CD14-positive monocyte (primary cell): ENCODE measurements at regions not wholly inside any gene's neighbourhood (a gene's known extent, or its start where the extent isn't known, plus 50 kb on each side); places are given as distances from the start of the nearest gene placed in this dataset.

Source experiments
- DNase-seq, 3 donors: peaks; one replicate each; pipeline ENCODE4 v3.0.0-alpha.2; 2011 to 2022
- H2AFZ ChIP-seq: 2 replicates; pipeline ENCODE4 v1.6.0; 2012; ENCODE audit warnings: mild to moderate bottlenecking, low read depth, low read length, inconsistent platforms; ENCODE audit not compliant: insufficient read depth, poor library complexity, severe bottlenecking
- H3K27ac ChIP-seq, 2 donors: 1 replicate in 1 of 2; 2 replicates in 1 of 2; pipeline ENCODE4 v1.5.1; 2012 to 2013; ENCODE audit warnings: low read length in 2 of 2, control low read depth in 1 of 2, inconsistent platforms in 1 of 2, low read depth in 1 of 2, mild to moderate bottlenecking in 1 of 2
- H3K27me3 ChIP-seq, 2 donors: one replicate each; pipeline versions ENCODE4 v1.6.0 to v1.6.1; 2011 to 2013; ENCODE audit warnings: low read length in 2 of 2; ENCODE audit not compliant: control insufficient read depth in 2 of 2, insufficient read depth in 2 of 2
- H3K36me3 ChIP-seq, 2 donors: replicated peaks in 1 of 2; 1 replicate in 1 of 2; 2 replicates in 1 of 2; pipeline versions ENCODE4 v1.5.1 to v1.6.1; 2012 to 2013; ENCODE audit warnings: low read length in 2 of 2, control low read depth in 1 of 2, inconsistent platforms in 1 of 2, mild to moderate bottlenecking in 1 of 2; ENCODE audit not compliant: insufficient read depth in 2 of 2, control insufficient read depth in 1 of 2
- H3K4me1 ChIP-seq, 2 donors: 1 replicate in 1 of 2; 2 replicates in 1 of 2; pipeline versions ENCODE4 v1.5.1 to v1.6.1; 2012 to 2013; ENCODE audit warnings: low read length in 2 of 2, control low read depth in 1 of 2, inconsistent platforms in 1 of 2, mild to moderate bottlenecking in 1 of 2, moderate library complexity in 1 of 2; ENCODE audit not compliant: insufficient read depth in 2 of 2, control insufficient read depth in 1 of 2
- H3K4me2 ChIP-seq: replicated peaks from 2 replicates; pipeline ENCODE3; 2012; ENCODE audit warnings: low read length, moderate library complexity, mild to moderate bottlenecking; ENCODE audit not compliant: poor library complexity, severe bottlenecking; ENCODE audit errors: extremely low read depth
- H3K4me3 ChIP-seq, 3 experiments: fragments of 200-600 bp in 1 of 3; sonication (generic) in 1 of 3; replicated peaks in 1 of 3; 1 replicate in 2 of 3; 2 replicates in 1 of 3; pipeline ENCODE4 v1.5.1; 2011 to 2013; ENCODE audit warnings: low read length in 3 of 3, mild to moderate bottlenecking in 3 of 3, control low read depth in 2 of 3, low read depth in 2 of 3, inconsistent platforms in 1 of 3, moderate library complexity in 1 of 3
- H3K79me2 ChIP-seq: 2 replicates; pipeline ENCODE4 v1.6.0; 2012; ENCODE audit warnings: mild to moderate bottlenecking, control low read depth, inconsistent platforms, low read length, moderate library complexity; ENCODE audit not compliant: insufficient read depth
- H3K9ac ChIP-seq: 2 replicates; pipeline ENCODE4 v1.6.0; 2017; ENCODE audit warnings: low read length, mild to moderate bottlenecking; ENCODE audit not compliant: insufficient read depth, poor library complexity, severe bottlenecking
- H3K9me3 ChIP-seq, 2 donors: replicated peaks in 1 of 2; 1 replicate in 1 of 2; 2 replicates in 1 of 2; pipeline versions ENCODE4 v1.5.1 to v1.6.1; 2012 to 2013; ENCODE audit warnings: low read length in 2 of 2, control low read depth in 1 of 2; ENCODE audit not compliant: control insufficient read depth in 1 of 2, insufficient read depth in 1 of 2
- H4K20me1 ChIP-seq: 2 replicates; pipeline ENCODE4 v1.6.0; 2012; ENCODE audit warnings: mild to moderate bottlenecking, low read length, control low read depth, moderate library complexity; ENCODE audit not compliant: insufficient read depth
- H3K27ac Mint-ChIP-seq, 7 donors: one replicate each; pipeline ENCODE4 v1.8.0; 2020; ENCODE audit warnings: mild to moderate bottlenecking in 7 of 7, mixed read lengths in 7 of 7, moderate library complexity in 6 of 7, inconsistent platforms in 2 of 7
- H3K27me3 Mint-ChIP-seq, 3 donors: one replicate each; pipeline ENCODE4 v1.8.0; 2021 to 2022; ENCODE audit warnings: low read depth in 3 of 3, mild to moderate bottlenecking in 3 of 3, mixed read lengths in 3 of 3, moderate library complexity in 3 of 3, inconsistent platforms in 1 of 3
- H3K36me3 Mint-ChIP-seq, 2 donors: one replicate each; pipeline ENCODE4 v1.8.0; 2020; ENCODE audit warnings: mixed read lengths in 2 of 2, inconsistent platforms in 1 of 2, mild to moderate bottlenecking in 1 of 2
- H3K4me1 Mint-ChIP-seq: one replicate; pipeline ENCODE4 v1.8.0; 2020; ENCODE audit warnings: mild to moderate bottlenecking, mixed read lengths
- H3K4me3 Mint-ChIP-seq, 2 donors: one replicate each; pipeline ENCODE4 v1.8.0; 2020; ENCODE audit warnings: mild to moderate bottlenecking in 2 of 2, mixed read lengths in 2 of 2, moderate library complexity in 1 of 2
- H3K9me3 Mint-ChIP-seq, 7 donors: one replicate each; pipeline ENCODE4 v1.8.0; 2020 to 2022; ENCODE audit warnings: mixed read lengths in 7 of 7, mild to moderate bottlenecking in 6 of 7, moderate library complexity in 6 of 7, inconsistent platforms in 2 of 7
- CTCF ChIP-seq: fragments of 200-600 bp; IDR thresholded peaks from one replicate; pipeline ENCODE4 v1.8.0; 2022; ENCODE audit warnings: antibody characterized with exemption, mild to moderate bottlenecking
- WGBS: methylation state at CpG from one replicate; pipeline ENCODE4 v1.1.5; 2013; ENCODE audit warnings: missing lambda C conversion rate; ENCODE audit not compliant: insufficient coverage; 5-methylcytosine and 5-hydroxymethylcytosine counted together
- intact Hi-C, 2 donors: fragments of 100-400 bp; cut with micrococcal nuclease; formaldehyde crosslinking; loops; one replicate each; pipeline versions ENCODE4 v1.15.0 to v1.15.1; 2023

GRCh38 chr13:84940167-84940566 is 859.1 kb downstream of the SLITRK6 start:
- H3K4me1 ChIP-seq, result no peaks in the 10 kb centered on the region
- WGBS, result 96% methylated on average over 3 of the region's 6 CpGs
- H2AFZ ChIP-seq, result no peak overlapping the region
- DNase-seq, result no peak
- no peak overlapping the region for H3K27ac ChIP-seq
- no peaks in the 10 kb centered on the region for H3K4me1 Mint-ChIP-seq
- no peaks in the 10 kb centered on the region for H3K9me3 ChIP-seq
- no peaks in the 10 kb centered on the region for H3K27me3 Mint-ChIP-seq
- H3K36me3 ChIP-seq, result no peaks in the 10 kb centered on the region
- H3K27me3 ChIP-seq, result no peaks in the 10 kb centered on the region
- no peak overlapping the region for H3K9ac ChIP-seq
- H3K79me2 ChIP-seq, result no peaks in the 10 kb centered on the region
- H3K36me3 Mint-ChIP-seq, result no peaks in the 10 kb centered on the region
- H3K9me3 Mint-ChIP-seq, result peaks cover 0 to 7% (median 5%) of the 10 kb centered on the region in 7 donors
- no peak for TF ChIP-seq CTCF
- H3K4me2 ChIP-seq, result no peak overlapping the region
- H3K4me3 ChIP-seq, result no peak overlapping the region
- H4K20me1 ChIP-seq, result no peaks in the 10 kb centered on the region
- no peak overlapping the region for H3K4me3 Mint-ChIP-seq
- intact Hi-C loops, result no loop called here
- no peak overlapping the region for H3K27ac Mint-ChIP-seq

DNA sequence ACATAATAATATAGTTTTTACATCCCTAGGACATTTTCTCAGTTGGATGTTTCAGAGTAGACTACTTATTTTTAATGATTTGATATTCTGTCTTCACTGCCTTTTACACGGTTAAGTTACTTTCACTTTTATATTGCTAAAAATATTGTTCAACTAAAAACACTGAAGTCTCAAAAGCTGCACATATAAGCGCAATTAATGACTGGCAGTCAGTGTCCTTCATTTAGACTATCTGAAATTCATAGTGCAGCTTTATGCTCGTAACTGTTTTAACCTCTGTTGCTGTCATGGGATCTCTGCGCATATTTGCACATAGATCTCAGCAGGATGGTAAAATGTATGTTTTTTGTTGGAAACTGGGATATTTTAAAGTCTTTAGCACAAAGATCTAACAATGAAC is 864.3 kb downstream of the SLITRK6 start:
- Histone ChIP-seq H3K27me3 (no peaks in the 10 kb centered on the region), H3K4me3 (peak overlapping the region; percentile 7 to 64 (median 44)), H4K20me1 (no peaks in the 10 kb centered on the region), H3K79me2 (no peaks in the 10 kb centered on the region), H2AFZ (peak overlapping the region; percentile 65), H3K9ac (peak overlapping the region; percentile 43), H3K9me3 (no peaks in the 10 kb centered on the region), H3K27ac (no peak overlapping the region), H3K36me3 (no peaks in the 10 kb centered on the region), H3K4me1 (no peaks in the 10 kb centered on the region), H3K4me2 (peak overlapping the region; percentile 60)
- Mint-ChIP-seq H3K27ac (no peak overlapping the region), H3K36me3 (no peaks in the 10 kb centered on the region), H3K9me3 (peaks cover 0 to 3% (median 0%) of the 10 kb centered on the region in 7 donors), H3K27me3 (no peaks in the 10 kb centered on the region), H3K4me1 (peaks cover 13% of the 10 kb centered on the region), H3K4me3 (peak overlapping the region in 1 of 2 donors; percentile 76)
- intact Hi-C loops, result no loop called here
- no peak for TF ChIP-seq CTCF
- no peak for DNase-seq
- WGBS, result 14% methylated on average over 1 of the region's 4 CpGs
